GM12878 (cell line): ENCODE measurements at regions not wholly inside any gene's neighbourhood (a gene's known extent, or its start where the extent isn't known, plus 50 kb on each side); places are given as distances from the start of the nearest gene placed in this dataset.

Source experiments
- ASH2L ChIP-seq: fragments of 300-600, 200-600 bp; sonication (generic); IDR thresholded peaks from 2 replicates; pipeline ENCODE4 v1.6.1; 2017; ENCODE audit warnings: low read depth, mild to moderate bottlenecking, borderline replicate concordance
- BCL3 ChIP-seq: IDR thresholded peaks from 2 replicates; pipeline ENCODE4 v1.6.1; 2011; ENCODE audit warnings: borderline replicate concordance, low read depth, mild to moderate bottlenecking, moderate library complexity, low read length; ENCODE audit not compliant: insufficient read depth, poor library complexity, severe bottlenecking
- BRCA1 ChIP-seq: IDR thresholded peaks from 2 replicates; pipeline ENCODE4 v1.6.1; 2011; ENCODE audit warnings: low read depth, low read length, improper control_type of control experiment
- CEBPB ChIP-seq, 2 experiments: fragments of 150-350 bp in 1 of 2; IDR thresholded peaks; 2 replicates each; pipeline ENCODE4 v1.6.1; 2012 to 2014; ENCODE audit warnings: low read depth in 2 of 2, low read length in 2 of 2, borderline replicate concordance in 1 of 2, inconsistent platforms in 1 of 2
- CEBPZ ChIP-seq: fragments of 150-350 bp; IDR thresholded peaks from 2 replicates; pipeline ENCODE4 v1.6.1; 2016; ENCODE audit warnings: low read depth, low read length
- EGR1 ChIP-seq, 2 experiments: IDR thresholded peaks; 1 replicate in 1 of 2; 2 replicates in 1 of 2; pipeline ENCODE4 v1.6.1; 2011 to 2012; ENCODE audit warnings: low read depth in 2 of 2, low read length in 2 of 2, borderline replicate concordance in 1 of 2, mild to moderate bottlenecking in 1 of 2, moderate library complexity in 1 of 2
- PKNOX1 ChIP-seq: fragments of 450-650 bp; IDR thresholded peaks from 2 replicates; pipeline ENCODE4 v1.6.1; 2016; ENCODE audit warnings: mild to moderate bottlenecking
- SMAD5 ChIP-seq: IDR thresholded peaks from 2 replicates; pipeline ENCODE4 v1.6.1; 2016; ENCODE audit warnings: antibody characterized with exemption, low read depth
- ZNF274 ChIP-seq: IDR thresholded peaks from one replicate; pipeline ENCODE4 v1.8.0; 2011; ENCODE audit not compliant: insufficient read length, insufficient read depth

GRCh38 chr10:63964406-63964805 is 443.2 kb downstream of the REEP3 start (continued):
- TF ChIP-seq PKNOX1 (no peak), EGR1 (IDR thresholded peaks at IDR 0.05; ENCODE audit: borderline replicate concordance in 1 of 2, low read depth in 2 of 2, low read length in 2 of 2) (no peak), BRCA1 (no peak), BCL3 (no peak), CEBPB (IDR thresholded peaks at IDR 0.05; ENCODE audit: borderline replicate concordance in 1 of 2, low read depth in 2 of 2, low read length in 2 of 2) (no peak), ZNF274 (no peak), ASH2L (no peak), SMAD5 (no peak), CEBPZ (no peak)
